NCI-H2196 treated with DMSO at 0.1 percent for 48 hours (cell line): ENCODE measurements at regions not wholly inside any gene's neighbourhood (a gene's known extent, or its start where the extent isn't known, plus 50 kb on each side); places are given as distances from the start of the nearest gene placed in this dataset.

ENCODE experiments used
- DNase-seq: peaks from one replicate; lab custom pipeline; 2025; ENCODE audit not compliant: unreplicated experiment; lab: John Stamatoyannopoulos, UW

- no peak for DNase-seq
Measured at GRCh38 chr15:94057305-94057704, 174.1 kb upstream of the MCTP2 start.

DNA sequence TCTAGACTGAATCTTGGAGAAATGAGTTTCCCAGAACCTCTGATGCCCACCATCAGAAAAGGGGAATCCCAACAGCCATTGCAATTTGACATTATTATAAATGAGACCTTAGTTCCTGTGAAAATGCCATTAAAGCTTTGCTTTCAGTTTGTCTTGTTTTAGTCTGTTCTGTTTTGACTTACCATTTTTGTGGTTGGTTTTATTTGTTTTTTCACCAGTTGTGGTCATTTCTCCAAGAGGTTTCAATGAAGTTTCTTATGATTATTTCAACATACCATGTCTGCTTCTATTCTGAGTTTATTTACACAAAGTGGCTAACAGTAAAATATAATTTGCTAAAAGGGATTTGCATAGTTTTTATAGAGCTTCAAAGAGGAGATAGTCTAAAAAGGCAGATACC is 175.0 kb upstream of the MCTP2 start:
- DNase-seq: no peak

DNA sequence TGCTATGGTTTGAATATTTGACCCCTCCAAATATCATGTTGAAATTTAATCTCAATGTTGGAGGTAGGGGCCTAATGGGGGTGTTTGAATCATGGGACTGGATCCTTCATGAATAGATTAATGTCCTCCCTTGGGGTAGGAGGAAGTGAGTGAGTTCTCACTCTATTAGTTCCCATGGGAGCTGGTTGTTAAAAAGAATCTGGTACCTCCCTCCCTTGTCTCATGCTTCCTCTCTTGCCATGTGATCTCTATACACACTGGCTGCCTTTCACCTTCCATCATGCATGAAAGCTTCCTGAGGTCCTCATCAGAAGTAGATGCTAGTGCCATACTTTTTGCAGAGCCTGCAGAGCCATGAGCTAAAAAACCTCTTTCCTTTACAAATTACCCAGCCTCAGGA is 177.7 kb upstream of the MCTP2 start:
- DNase-seq: no peak

GRCh38 chr15:94052711-94053110 is 178.7 kb upstream of the MCTP2 start:
- no peak for DNase-seq

DNA sequence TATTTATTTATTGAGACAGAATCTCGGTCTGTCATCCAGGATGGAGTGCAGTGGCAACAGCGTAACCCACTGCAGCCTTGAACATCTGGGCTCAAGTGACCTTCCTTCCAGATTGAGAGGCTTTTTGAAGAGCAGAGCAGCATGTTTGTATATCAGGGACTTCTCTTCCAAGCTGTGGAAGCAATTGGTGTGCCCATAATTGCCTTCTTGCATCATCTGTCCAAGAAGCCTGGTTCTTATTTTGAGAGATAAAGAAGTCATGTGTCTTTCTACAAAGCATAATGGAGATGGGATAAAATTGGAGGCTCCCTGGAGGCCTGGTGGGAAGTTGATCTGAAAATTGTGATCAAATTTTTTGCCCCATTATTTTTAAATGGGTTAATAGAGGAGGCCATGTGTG is 183.8 kb upstream of the MCTP2 start:
- no peak for DNase-seq

DNA sequence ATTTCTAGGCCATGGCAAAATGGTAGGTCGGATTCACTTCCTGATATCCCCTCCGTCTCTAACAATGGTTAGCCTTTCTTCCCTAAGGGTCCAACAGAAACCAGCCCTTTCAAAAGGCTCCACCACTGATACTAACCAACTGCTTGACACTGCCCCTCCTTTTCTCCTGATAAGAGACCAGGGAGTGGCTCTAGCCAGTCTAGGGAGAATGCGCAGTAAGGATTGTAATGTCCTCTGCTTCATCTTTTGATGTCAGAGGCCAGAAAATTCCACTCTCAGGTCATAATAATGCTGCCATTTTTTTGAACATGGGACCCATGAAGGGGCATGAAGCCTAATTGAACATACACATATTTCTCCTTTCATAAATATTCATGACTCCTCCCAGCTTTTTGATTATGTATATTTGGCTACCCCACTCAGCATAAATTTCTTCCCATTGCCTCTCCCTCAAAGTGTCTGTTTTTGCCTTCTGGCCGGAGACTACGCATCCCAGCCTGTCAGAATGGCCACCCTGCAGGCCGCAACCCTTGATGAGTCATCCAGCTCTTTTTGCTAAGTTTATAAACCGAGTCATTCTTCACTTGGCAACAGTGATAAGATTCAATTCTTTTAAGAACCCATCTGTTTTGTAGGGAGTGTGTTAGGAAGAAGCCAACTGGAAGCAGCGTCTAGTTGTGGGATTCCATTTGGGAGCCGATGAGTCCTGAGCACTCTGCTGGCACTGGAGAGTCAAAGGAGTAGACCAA is 189.0 kb upstream of the MCTP2 start:
- no peak for DNase-seq

DNA sequence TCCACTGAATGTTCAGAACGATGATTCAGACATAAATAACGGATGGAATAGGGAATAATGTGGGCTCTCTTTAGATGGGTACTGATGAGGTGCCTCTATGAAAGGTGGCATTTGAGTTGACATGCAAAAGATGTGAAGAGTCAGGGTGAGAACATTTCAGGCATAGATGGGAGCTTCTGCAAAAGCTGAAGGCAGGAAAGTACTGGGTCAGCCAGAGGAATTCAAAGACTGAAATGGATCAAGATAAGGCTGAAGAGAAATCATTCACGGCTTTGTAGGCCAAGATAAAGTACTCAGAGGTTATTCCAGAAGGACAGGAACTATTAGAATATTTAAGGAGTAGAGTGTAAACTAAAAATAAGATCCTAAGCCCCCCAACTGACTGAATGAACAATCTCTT is 189.6 kb upstream of the MCTP2 start:
- no peak for DNase-seq

GRCh38 chr15:94040541-94041248 is 190.7 kb upstream of the MCTP2 start:
- no peak for DNase-seq

DNA sequence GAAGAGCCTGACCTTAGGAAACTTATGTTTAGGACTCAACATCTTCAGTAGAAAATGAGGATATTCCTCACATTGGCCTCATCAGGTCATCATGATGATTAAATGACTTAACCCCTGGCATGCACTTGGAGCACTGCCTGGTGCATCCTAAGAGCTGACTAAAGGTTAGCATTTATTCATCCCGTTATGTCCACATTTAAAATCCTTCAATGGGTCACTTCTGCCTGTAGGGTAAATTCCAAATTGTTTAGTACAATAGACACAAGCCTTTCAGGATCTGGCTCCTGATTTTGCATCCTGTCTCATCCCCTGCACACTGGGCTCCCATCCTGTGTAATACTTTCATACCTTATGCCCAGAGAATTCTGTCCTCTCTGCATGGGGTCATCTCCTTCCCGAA is 195.2 kb upstream of the MCTP2 start:
- DNase-seq: no peak

- no peak for DNase-seq
Measured at GRCh38 chr15:94033683-94034020, 197.7 kb upstream of the MCTP2 start.

DNA sequence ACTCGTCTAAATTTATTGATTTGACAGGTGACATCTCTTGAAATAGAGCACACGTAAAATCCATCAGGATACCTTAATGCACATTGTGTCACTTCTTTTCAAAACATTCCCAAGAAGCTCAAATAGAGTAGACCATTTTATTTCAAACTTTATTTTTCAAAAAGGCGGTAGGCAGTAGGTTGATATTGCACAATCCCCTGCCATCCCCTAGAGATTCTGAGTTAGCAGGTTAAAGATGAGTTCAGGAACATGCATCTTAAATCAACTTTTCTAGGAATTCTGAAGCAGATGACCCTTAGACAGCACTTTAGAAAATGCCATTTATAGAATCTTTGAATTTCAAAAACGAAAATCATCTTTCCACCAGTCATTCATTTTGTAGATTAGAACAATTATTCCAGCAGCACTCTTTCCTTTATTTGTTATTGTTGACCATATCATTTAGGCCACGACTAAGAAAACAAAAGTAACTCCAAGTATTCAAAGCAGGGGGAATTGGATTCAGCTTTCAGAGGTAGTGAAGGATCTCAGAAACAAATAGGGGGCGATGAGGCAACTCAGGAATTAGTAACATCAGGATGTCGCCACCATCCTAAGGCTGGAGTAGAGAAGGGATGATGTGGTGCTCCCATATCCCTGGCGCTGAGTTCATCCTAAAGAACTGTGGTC is 198.2 kb upstream of the MCTP2 start:
- DNase-seq: no peak

- DNase-seq: no peak
Measured at GRCh38 chr15:94032571-94032970, 198.8 kb upstream of the MCTP2 start.

DNA sequence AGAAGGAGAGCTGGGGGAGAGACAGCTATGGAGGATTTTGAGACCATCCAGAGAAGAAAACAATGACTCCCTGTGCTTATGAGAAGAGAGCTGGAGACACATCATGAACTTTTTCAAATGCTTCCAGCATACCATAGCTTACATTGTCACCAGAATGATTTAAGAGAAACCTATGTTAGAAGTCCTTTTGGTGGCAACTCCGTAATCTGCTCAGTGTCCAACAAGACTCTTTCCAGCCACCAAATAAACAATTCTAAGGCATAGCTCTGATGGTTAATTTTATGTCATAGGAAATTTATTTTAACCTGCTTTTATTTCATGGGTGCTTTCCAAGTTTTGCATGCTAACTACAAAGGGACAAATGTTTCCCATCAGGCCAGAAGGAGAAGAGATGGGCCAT is 200.3 kb upstream of the MCTP2 start:
- DNase-seq: no peak

DNA sequence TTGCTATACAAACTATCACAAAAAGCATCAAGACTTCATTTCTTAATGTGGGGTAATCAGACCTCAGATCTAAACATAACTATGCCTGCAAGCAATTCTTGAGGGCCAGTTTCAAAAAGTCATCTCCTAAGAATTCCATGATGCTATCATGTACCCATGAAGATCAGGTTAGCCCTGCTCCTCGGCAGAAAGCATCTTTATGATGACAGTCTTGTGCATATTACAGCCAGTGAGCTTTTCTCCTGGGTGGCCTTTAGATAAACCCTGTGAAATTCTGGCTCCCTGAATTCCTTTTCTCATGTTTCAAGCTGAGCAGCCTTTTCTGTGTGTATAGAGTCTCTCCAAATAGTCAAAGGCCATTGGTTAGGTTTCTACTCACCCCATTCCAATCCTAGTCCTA is 201.9 kb upstream of the MCTP2 start:
- no peak for DNase-seq

DNA sequence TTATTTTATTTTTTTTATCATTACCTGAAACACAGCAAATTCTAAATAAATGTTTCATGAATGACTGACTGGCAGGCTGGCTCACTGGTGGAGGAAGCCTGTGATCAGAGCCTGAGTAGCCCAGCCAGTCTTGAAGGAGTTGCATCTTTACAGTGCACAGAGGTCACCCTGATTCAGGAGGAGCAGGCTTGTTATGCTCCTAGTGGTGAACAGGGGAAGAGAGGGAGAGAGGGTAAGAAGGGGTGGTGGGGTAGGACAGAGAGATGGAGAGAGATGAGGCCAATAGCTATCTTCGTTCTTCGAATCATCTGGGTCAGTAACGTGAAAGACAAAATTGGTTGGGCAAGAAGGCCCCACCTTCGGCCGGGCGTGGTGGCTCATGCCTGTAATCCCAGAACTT is 202.6 kb upstream of the MCTP2 start:
- no peak for DNase-seq

- DNase-seq: no peak
Measured at GRCh38 chr15:94028121-94028520, 203.2 kb upstream of the MCTP2 start.

DNA sequence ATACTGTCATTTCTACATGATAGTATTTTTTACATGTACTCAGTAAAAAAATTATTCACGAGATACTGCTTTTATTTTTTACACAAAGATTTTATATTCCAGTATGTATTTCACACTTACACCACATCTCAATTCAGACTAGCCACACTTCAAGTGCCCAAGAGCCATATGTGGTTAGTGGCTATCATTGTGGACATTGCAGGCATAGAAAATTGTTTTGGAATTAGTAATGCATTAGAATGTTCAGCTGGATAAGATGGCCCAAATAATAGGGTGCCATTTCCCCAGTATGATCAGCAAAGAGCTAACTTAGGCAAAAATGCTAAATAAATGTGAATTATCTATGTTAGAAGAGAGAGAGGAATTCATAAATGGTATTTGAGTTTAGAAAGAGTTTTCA is 203.8 kb upstream of the MCTP2 start:
- no peak for DNase-seq

- no peak for DNase-seq
Measured at GRCh38 chr15:94026458-94027304, 204.7 kb upstream of the MCTP2 start.

- no peak for DNase-seq
Measured at GRCh38 chr15:94023531-94023930, 207.8 kb upstream of the MCTP2 start.

GRCh38 chr15:94021621-94022320 is 209.6 kb upstream of the MCTP2 start:
- DNase-seq: no peak

- no peak for DNase-seq
Measured at GRCh38 chr15:94019062-94019461, 212.3 kb upstream of the MCTP2 start.
